GM21390 (cell line): ENCODE measurements at regions not wholly inside any gene's neighbourhood (a gene's known extent, or its start where the extent isn't known, plus 50 kb on each side); places are given as distances from the start of the nearest gene placed in this dataset.
A peak's percentile ranks its signal among the peaks of the same experiment; 100 is the strongest.

Source experiments
- ATAC-seq: cut with Tn5 transposase; IDR thresholded peaks from one replicate; pipeline ENCODE4 v1.9.1; 2021; ENCODE audit not compliant: unreplicated experiment

DNA sequence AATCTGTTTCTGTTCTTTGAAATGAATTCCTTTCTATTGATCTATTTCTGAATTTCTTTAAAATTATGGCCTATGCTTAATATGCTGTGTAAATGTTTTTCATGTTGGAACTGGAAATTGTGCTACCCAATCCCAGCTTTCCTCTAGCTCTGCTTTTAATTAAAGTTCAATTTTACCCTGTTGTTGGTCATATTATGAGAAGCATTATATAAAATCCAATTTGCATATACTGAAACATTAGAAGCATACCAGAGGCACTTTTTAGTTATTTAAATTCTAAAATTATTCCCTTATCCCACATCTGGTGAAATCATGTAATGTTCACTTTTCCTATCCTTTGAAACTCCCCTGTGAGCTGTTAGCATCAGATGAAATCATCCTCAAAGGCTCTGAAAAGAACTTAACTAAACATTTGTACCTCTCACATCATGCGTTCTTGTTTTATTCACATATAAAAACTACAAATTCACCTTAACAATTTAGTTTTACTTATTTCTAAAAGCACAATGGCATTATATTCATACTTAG, 160.6 kb upstream of the COL21A1 start:
- ATAC-seq, result no peak

- peak; percentile 70 for ATAC-seq
These were observed 159.2 kb upstream of the COL21A1 start for GRCh38 chr6:56406276-56407269.

DNA sequence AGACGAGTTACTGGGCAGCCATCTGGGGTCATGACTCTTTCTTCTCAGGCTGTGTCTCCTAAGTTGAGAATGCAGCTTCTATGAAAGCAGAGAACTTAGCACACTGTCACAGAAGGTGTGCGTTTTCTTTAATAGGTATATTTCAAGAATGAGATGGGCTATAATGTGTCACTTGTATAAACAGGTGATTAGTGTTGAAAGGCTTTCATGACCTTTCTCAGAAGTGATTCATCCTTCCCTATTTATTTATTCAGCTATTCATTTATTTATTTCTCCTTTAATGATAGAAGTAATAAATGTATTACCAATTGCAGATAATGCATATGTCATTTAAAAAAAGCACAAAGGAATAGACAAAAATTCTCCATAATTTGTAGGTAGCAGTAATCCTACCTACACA, 157.2 kb upstream of the COL21A1 start:
- ATAC-seq, result no peak

- no peak for ATAC-seq
These were observed 156.4 kb upstream of the COL21A1 start for GRCh38 chr6:56403745-56404144.

DNA sequence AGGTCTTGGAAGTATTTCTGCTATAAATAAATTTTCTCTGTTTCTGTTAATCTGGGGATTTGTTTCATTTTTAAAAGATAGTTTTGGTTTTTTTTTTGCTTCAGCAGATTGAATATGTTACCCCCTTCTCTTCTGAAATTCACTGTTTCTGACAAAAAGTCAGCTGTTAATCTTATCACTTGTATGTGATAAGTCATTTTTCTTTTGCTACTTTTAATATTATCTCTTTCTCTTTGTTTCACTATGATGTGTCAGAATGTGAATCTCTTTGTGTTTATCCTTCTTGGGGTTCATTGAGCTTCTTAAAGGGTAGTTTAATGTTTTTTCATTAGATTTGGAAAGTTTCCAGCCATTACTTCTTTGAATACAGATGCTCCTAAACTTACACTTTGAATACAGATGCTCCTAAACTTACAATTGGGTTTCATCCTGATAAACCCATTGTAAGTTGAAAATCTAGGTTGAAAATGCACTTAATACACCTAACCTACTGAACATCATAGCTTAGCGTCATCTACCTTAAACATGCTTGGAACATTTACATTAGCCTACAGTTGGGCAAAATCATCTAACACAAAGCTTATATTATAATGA, 154.2 kb upstream of the COL21A1 start:
- ATAC-seq, result no peak

- ATAC-seq, result no peak
These were observed 152.9 kb upstream of the COL21A1 start for GRCh38 chr6:56400273-56400672.

DNA sequence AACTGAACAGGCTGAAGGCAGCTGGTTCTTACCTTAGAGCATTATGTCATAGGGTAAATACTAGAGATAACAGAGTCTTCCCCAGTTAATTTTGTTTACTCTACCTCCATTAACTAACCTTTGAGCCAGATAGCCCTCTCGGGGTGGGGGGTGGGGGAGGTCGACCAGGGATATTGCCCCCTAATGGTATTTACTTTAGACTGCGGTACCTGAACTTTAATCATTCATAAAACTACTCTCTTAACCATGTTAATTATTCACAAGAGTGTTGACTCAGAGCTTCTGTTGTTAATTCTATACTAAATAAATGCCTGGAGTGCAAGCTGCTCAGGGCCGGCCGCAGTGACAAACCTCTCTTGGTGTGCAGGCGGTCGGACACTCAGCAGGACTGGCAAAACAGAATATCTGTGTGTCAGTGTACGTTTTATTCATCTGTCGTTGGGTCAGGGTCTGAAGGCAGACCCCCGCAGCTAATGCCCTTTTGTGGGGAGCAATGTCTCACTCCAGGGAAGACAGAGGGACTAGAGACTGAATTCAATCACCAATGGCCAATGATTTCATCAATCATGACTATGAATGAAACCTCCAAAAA, 152.4 kb upstream of the COL21A1 start:
- ATAC-seq, result no peak

DNA sequence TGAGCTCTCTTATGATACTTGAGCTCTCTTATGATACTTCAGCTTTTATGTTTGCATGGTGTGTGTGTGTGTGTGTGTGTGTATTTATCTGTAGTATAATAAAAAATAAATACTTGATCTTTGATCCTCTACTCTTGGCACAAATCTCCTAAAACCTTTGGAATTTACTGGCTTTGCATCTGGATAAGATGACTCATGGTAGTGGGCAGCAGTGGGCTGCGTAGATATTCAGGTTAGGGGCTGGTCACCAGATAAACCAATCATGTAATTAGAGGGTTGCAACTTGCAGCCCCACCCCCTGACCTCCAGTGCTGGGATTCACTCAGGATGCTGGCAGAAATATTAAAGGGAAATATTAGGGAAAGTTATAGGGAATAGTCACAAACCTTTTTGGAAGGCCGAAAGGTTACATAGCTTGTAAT, 151.9 kb upstream of the COL21A1 start:
- no peak for ATAC-seq

- no peak for ATAC-seq
These were observed 149.1 kb upstream of the COL21A1 start for GRCh38 chr6:56396435-56396834.

GRCh38 chr6:56393615-56394612, 146.5 kb upstream of the COL21A1 start:
- no peak for ATAC-seq

GRCh38 chr6:56388415-56388755, 141.0 kb upstream of the COL21A1 start:
- ATAC-seq, result no peak

DNA sequence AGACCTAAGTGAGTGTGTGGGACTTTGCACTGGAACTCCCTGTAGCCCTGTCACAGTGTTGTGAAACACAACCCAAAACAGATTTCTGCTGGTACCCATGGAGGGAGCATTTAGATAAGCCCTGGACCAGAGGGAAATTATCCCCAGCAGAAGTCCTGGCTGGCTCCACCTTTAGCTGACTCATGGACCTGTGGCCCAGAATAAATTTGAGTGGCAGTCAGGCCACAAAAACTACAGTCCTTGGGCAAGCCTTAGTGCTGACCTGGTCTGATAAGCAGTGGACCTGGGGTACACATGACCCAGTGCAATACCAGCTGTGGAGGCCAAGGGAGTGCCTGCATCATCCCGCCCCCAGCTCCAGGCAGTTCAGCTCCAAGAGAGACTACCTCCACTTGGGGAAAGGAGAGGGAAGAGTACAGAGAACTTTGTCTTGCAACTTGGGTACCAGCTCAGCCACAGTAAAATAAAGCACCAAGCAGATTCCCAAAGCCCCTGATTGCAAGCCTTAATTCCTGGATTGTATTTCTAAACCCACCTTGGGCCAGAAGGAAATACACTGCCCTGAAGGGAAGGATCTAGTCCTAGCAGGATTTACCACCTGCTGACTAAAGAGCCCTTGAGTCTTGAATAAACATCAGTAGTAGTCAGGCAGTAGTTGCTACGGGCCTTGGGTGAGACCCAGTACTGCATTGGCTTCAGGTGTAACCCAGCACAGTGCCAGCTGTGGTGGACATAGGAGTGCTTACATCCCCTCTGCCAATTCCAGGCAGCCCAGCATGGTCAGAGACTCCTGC, 140.4 kb upstream of the COL21A1 start:
- no peak for ATAC-seq

DNA sequence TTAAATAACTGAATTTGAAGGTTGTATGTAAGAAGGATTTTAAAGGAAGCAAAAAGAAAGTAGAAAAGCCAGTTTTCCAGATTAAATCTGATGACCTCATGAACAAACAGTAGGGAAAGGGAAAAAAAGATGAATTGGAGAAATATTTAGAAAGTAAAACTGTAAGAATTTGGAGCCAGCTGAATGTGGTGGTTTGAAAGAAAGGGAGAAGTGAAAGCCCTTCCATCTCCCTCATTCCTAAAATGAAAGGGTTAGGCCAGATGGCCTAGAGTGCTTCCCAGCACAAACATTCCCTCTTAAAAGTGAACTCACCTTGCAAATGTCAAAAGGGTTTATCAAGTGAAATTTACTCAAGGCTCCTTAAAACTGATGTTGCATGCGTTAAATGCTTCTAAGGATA, 139.3 kb upstream of the COL21A1 start:
- no peak for ATAC-seq

GRCh38 chr6:56385981-56386593, 138.7 kb upstream of the COL21A1 start:
- ATAC-seq, result no peak

GRCh38 chr6:56383160-56383559, 135.8 kb upstream of the COL21A1 start:
- ATAC-seq, result no peak

GRCh38 chr6:56382416-56382940, 135.1 kb upstream of the COL21A1 start:
- no peak for ATAC-seq

- ATAC-seq, result no peak
These were observed 134.4 kb upstream of the COL21A1 start for GRCh38 chr6:56381801-56382251.

GRCh38 chr6:56380476-56380875, 133.1 kb upstream of the COL21A1 start:
- no peak for ATAC-seq

- ATAC-seq, result no peak
These were observed 131.7 kb upstream of the COL21A1 start for GRCh38 chr6:56378966-56379585.
